Testis (tissue), 2 donors: ENCODE measurements at regions not wholly inside any gene's neighbourhood (a gene's known extent, or its start where the extent isn't known, plus 50 kb on each side); places are given as distances from the start of the nearest gene placed in this dataset.

Experiments used
- DNase-seq: peaks from one replicate; pipeline ENCODE4 v3.0.0-alpha.2; 2019
- H3K27ac ChIP-seq, 2 donors: fragments of 200-600 bp; sonication (generic); one replicate each; pipeline ENCODE4 v1.5.1; 2019
- H3K27me3 ChIP-seq: fragments of 200-600 bp; sonication (generic); one replicate; pipeline ENCODE4 v1.5.1; 2019
- H3K36me3 ChIP-seq: fragments of 200-600 bp; sonication (generic); one replicate; pipeline ENCODE4 v1.5.1; 2017; ENCODE audit warnings: low read depth; ENCODE audit errors: missing control alignments
- H3K4me1 ChIP-seq: fragments of 200-600 bp; sonication (generic); one replicate; pipeline ENCODE4 v1.5.1; 2019
- H3K4me3 ChIP-seq, 2 donors: fragments of 200-600 bp; sonication (generic); one replicate each; pipeline ENCODE4 v1.5.1; 2017 to 2019
- H3K9me3 ChIP-seq: fragments of 200-600 bp; sonication (generic); one replicate; pipeline ENCODE4 v1.5.1; 2017
- POLR2A ChIP-seq: fragments of 450-650 bp; IDR thresholded peaks from one replicate; pipeline ENCODE4 v1.6.1; 2017; ENCODE audit warnings: antibody characterized with exemption, mild to moderate bottlenecking, moderate library complexity
- WGBS, 2 donors: methylation state at CpG; one replicate each; pipeline ENCODE4 v1.1.5; 2018; 5-methylcytosine and 5-hydroxymethylcytosine counted together
- intact Hi-C: fragments of 100-400 bp; cut with DNase I; formaldehyde crosslinking; loops from one replicate; pipeline ENCODE4 v1.15.1; 2023; ENCODE audit warnings: low total_unique reads
- TF ChIP-seq, protein P1 (sequence below), 3 experiments: fragments of 450-650 bp in 2 of 3; fragments of 200-600 bp in 1 of 3; sonication (generic) in 1 of 3; IDR thresholded peaks; one replicate each; pipeline ENCODE4 v1.5.1; 2016 to 2019; ENCODE audit warnings: antibody characterized with exemption in 3 of 3, mild to moderate bottlenecking in 2 of 3, moderate library complexity in 1 of 3

- H3K4me1 ChIP-seq, result no peaks in the 10 kb centered on the region
- DNase-seq, result no peak
- H3K27me3 ChIP-seq, result no peaks in the 10 kb centered on the region
- H3K4me3 ChIP-seq, result no peak overlapping the region
- WGBS, 2 donors, result 84 to 94% methylated on average over 1 of the region's 1 CpG
- no peak for TF ChIP-seq POLR2A
- TF ChIP-seq, protein P1, sequence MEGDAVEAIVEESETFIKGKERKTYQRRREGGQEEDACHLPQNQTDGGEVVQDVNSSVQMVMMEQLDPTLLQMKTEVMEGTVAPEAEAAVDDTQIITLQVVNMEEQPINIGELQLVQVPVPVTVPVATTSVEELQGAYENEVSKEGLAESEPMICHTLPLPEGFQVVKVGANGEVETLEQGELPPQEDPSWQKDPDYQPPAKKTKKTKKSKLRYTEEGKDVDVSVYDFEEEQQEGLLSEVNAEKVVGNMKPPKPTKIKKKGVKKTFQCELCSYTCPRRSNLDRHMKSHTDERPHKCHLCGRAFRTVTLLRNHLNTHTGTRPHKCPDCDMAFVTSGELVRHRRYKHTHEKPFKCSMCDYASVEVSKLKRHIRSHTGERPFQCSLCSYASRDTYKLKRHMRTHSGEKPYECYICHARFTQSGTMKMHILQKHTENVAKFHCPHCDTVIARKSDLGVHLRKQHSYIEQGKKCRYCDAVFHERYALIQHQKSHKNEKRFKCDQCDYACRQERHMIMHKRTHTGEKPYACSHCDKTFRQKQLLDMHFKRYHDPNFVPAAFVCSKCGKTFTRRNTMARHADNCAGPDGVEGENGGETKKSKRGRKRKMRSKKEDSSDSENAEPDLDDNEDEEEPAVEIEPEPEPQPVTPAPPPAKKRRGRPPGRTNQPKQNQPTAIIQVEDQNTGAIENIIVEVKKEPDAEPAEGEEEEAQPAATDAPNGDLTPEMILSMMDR (IDR thresholded peaks at IDR 0.05), result no peak
- intact Hi-C loops, result no loop called here
- H3K27ac ChIP-seq, result no peak overlapping the region
- H3K9me3 ChIP-seq, result no peaks in the 10 kb centered on the region
- no peaks in the 10 kb centered on the region for H3K36me3 ChIP-seq
Observed at GRCh38 chr11:56909563-56909962, 79.2 kb upstream of the OR5AK2 start.

DNA sequence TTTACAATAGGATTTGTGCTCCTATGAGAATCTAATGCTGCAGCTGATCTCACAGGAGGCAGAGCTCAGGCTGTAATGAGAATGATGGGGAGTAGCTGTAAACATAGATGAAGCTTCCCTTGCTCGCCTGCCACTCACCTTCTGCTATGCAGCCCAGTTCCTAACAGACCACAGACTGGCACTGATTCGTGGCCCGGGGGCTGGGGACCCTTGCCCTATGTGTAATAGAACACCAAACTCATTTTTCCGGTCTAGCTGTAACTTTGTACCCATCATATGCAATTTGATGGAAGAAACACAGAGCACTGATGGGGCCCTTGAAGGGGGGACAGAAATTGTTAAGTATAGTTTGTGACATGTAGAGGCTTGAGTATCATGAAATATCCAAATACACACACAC, 79.6 kb upstream of the OR5AK2 start:
- intact Hi-C loops, result no loop called here
- no peaks in the 10 kb centered on the region for H3K4me1 ChIP-seq
- DNase-seq, result no peak
- no peaks in the 10 kb centered on the region for H3K27me3 ChIP-seq
- no peaks in the 10 kb centered on the region for H3K36me3 ChIP-seq
- no peak overlapping the region for H3K27ac ChIP-seq
- WGBS, 2 donors, result 72 to 87% methylated on average over 4 of the region's 4 CpGs
- H3K4me3 ChIP-seq, result no peak overlapping the region
- TF ChIP-seq, protein P1 (IDR thresholded peaks at IDR 0.05), result no peak
- no peak for TF ChIP-seq POLR2A
- no peaks in the 10 kb centered on the region for H3K9me3 ChIP-seq

DNA sequence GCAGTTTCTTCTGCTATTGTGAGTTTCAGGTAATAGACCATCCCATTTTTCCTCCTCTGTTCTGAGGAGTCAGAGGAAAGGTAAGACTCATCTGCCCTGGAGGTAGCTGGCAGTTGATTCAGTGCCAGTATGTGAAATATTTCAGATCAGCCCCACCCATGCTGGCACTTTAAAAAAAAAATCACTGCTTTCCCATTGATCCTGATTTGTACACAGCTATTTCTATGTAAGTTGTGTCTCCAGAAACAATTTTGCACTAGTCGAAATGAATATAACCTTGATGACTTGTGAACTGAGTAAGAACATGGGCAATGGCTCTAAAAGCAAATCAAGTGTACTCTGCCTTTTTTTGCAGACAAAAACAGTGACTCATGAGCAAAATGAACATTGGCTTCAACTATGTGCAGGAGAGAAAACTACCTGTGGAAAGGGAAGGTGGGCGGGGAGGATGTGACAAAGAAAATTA, 82.0 kb upstream of the OR5AK2 start:
- H3K4me1 ChIP-seq, result no peaks in the 10 kb centered on the region
- 88 to 90% methylated on average over 2 of the region's 2 CpGs for WGBS, 2 donors
- DNase-seq, result no peak

DNA sequence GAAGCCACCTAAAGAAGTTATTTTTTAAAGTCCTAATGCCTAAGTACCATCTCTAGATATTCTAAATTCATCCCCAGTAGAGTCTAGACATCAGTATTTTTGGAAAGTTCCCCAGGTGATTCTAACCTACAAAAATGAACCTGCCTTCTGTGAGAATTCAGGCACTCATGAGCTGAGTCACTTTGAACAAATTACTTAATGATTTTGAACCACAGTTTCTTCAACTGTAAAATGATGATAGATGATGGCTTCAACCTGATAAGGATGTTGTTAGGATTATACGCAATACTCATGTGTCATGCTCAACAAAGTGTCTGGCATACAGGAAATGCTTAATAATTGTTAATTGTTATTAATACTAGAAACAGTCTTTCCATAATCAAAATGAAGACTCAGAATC, 82.8 kb upstream of the OR5AK2 start:
- H3K4me1 ChIP-seq, result no peaks in the 10 kb centered on the region
- no peak for DNase-seq
- intact Hi-C loops, result no loop called here
- H3K9me3 ChIP-seq, result no peaks in the 10 kb centered on the region
- no peak overlapping the region for H3K27ac ChIP-seq
- 79 to 96% methylated on average over 1 of the region's 1 CpG for WGBS, 2 donors
- H3K27me3 ChIP-seq, result no peaks in the 10 kb centered on the region
- H3K4me3 ChIP-seq, result no peak overlapping the region
- TF ChIP-seq, protein P1 (IDR thresholded peaks at IDR 0.05), result no peak
- TF ChIP-seq POLR2A, result no peak
- no peaks in the 10 kb centered on the region for H3K36me3 ChIP-seq

More for the DNA sequence above, 82.0 kb upstream of the OR5AK2 start:
- H3K9me3 ChIP-seq, result no peaks in the 10 kb centered on the region
- H3K27me3 ChIP-seq, result no peaks in the 10 kb centered on the region
- intact Hi-C loops, result no loop called here
- H3K27ac ChIP-seq, result no peak overlapping the region
- no peak overlapping the region for H3K4me3 ChIP-seq
- H3K36me3 ChIP-seq, result no peaks in the 10 kb centered on the region
- TF ChIP-seq, protein P1 (IDR thresholded peaks at IDR 0.05), result no peak
- no peak for TF ChIP-seq POLR2A

DNA sequence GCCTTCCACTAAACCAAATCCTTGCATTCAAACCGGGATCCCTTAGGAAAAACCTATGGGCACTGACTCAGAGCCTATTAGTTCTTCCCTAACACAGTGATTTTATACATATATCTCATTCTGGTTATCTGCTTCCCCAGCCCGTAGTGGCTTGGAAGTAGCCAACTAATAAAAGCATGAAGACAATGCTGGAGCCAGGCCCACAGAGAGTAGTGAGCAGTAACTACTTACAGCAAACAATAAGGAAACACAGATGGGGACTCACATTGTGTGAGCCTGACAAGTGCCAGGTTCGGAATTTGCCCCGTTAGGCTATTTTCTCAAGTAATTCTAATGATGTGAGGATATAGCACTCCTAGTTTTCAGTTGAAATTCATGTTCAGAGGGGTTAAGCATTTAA, 83.3 kb upstream of the OR5AK2 start:
- WGBS, 2 donors, result 77 to 86% methylated on average over 4 of the region's 4 CpGs
- no peak for DNase-seq
- H3K36me3 ChIP-seq, result no peaks in the 10 kb centered on the region
- H3K27ac ChIP-seq, result no peak overlapping the region
- no peaks in the 10 kb centered on the region for H3K4me1 ChIP-seq
- H3K9me3 ChIP-seq, result no peaks in the 10 kb centered on the region
- H3K27me3 ChIP-seq, result no peaks in the 10 kb centered on the region
- intact Hi-C loops, result no loop called here
- no peak overlapping the region for H3K4me3 ChIP-seq
- TF ChIP-seq, protein P1 (IDR thresholded peaks at IDR 0.05), result no peak
- TF ChIP-seq POLR2A, result no peak
